VCaP (cell line): ENCODE measurements at regions not wholly inside any gene's neighbourhood (a gene's known extent, or its start where the extent isn't known, plus 50 kb on each side); places are given as distances from the start of the nearest gene placed in this dataset.

Source experiments
- H3K27ac ChIP-seq: fragments of 450-650 bp; 2 replicates; pipeline ENCODE4 v1.5.1; 2017
- CTCF ChIP-seq: fragments of 450-650 bp; conservative IDR thresholded peaks from 2 replicates; pipeline ENCODE4 v1.5.1; 2017; ENCODE audit warnings: mild to moderate bottlenecking, moderate library complexity

GRCh38 chr9:25613709-25614108 is 64.5 kb downstream of the TUSC1 start:
- H3K27ac ChIP-seq, result peak overlapping the region; percentile 27
- TF ChIP-seq CTCF, result no peak

GRCh38 chr9:25603106-25603505 is 75.1 kb downstream of the TUSC1 start:
- no peak for TF ChIP-seq CTCF

GRCh38 chr9:25602400-25603044 is 75.7 kb downstream of the TUSC1 start:
- no peak for TF ChIP-seq CTCF
- peak overlapping the region; percentile 97 for H3K27ac ChIP-seq

More at GRCh38 chr9:25603106-25603505, 75.1 kb downstream of the TUSC1 start:
- H3K27ac ChIP-seq, result peak overlapping the region; percentile 97

GRCh38 chr9:25600501-25600900 is 77.7 kb downstream of the TUSC1 start:
- H3K27ac ChIP-seq, result peak overlapping the region; percentile 97
- no peak for TF ChIP-seq CTCF

- no peak overlapping the region for H3K27ac ChIP-seq
- no peak for TF ChIP-seq CTCF
Measured at GRCh38 chr9:25584611-25585010, 93.6 kb downstream of the TUSC1 start.

GRCh38 chr9:25573281-25573680 is 105.0 kb downstream of the TUSC1 start:
- H3K27ac ChIP-seq, result no peak overlapping the region

GRCh38 chr9:25571491-25571890 is 106.8 kb downstream of the TUSC1 start:
- H3K27ac ChIP-seq, result no peak overlapping the region; the same call in 1 of the 2 replicates
- no peak for TF ChIP-seq CTCF

More at GRCh38 chr9:25573281-25573680, 105.0 kb downstream of the TUSC1 start:
- no peak for TF ChIP-seq CTCF
